Fibroblast of mammary gland (primary cell): ENCODE measurements at regions not wholly inside any gene's neighbourhood (a gene's known extent, or its start where the extent isn't known, plus 50 kb on each side); places are given as distances from the start of the nearest gene placed in this dataset.
"Not testable (repeated sequence)": the region's sequence is repeated elsewhere in the genome, so short reads cannot be mapped to it uniquely, and the experiment has no call there.

Experiments
- DNase-seq: peaks from one replicate; pipeline ENCODE4 v3.0.0-alpha.2; 2010; ENCODE audit warnings: low read depth
- H3K4me3 ChIP-seq: 2 replicates; pipeline ENCODE4 v1.5.1; 2011; ENCODE audit warnings: low read depth, mild to moderate bottlenecking, low read length, moderate library complexity; ENCODE audit not compliant: control insufficient read depth
- CTCF ChIP-seq: conservative IDR thresholded peaks from 2 replicates; pipeline ENCODE4 v1.5.1; 2011; ENCODE audit warnings: low read depth, low read length, inconsistent platforms; ENCODE audit not compliant: control insufficient read depth, insufficient read depth

- no peak overlapping the region for H3K4me3 ChIP-seq
- no peak for DNase-seq
- no peak for TF ChIP-seq CTCF
Measured at GRCh38 chr20:22523128-22523498, 61.3 kb downstream of the FOXA2 start.

- H3K4me3 ChIP-seq = no peak overlapping the region
- DNase-seq = no peak
- TF ChIP-seq CTCF = no peak
Measured at GRCh38 chr20:22522701-22523100, 61.7 kb downstream of the FOXA2 start.

- not testable (repeated sequence) for H3K4me3 ChIP-seq, DNase-seq
Measured at GRCh38 chr20:22521940-22522339, 62.4 kb downstream of the FOXA2 start.

GRCh38 chr20:22520381-22520780, 64.0 kb downstream of the FOXA2 start:
- H3K4me3 ChIP-seq = no peak overlapping the region
- no peak for TF ChIP-seq CTCF
- DNase-seq = no peak

GRCh38 chr20:22515264-22515663, 69.1 kb downstream of the FOXA2 start:
- no peak for TF ChIP-seq CTCF
- no peak for DNase-seq
- H3K4me3 ChIP-seq = no peak overlapping the region

GRCh38 chr20:22513574-22513973, 70.8 kb downstream of the FOXA2 start:
- TF ChIP-seq CTCF = no peak
- H3K4me3 ChIP-seq = no peak overlapping the region
- DNase-seq = no peak

- no peak for TF ChIP-seq CTCF
- no peak overlapping the region for H3K4me3 ChIP-seq
- no peak for DNase-seq
Measured at GRCh38 chr20:22512911-22513489, 71.4 kb downstream of the FOXA2 start.
